DOHH2 (cell line): ENCODE measurements at regions not wholly inside any gene's neighbourhood (a gene's known extent, or its start where the extent isn't known, plus 50 kb on each side); places are given as distances from the start of the nearest gene placed in this dataset.

Experiments used
- H3F3A ChIP-seq: fragments of 200-600 bp; sonication (generic), shearing (Covaris generic); 2 replicates; pipeline ENCODE4 v1.6.0; 2016; ENCODE audit warnings: antibody characterized with exemption, mild to moderate bottlenecking; ENCODE audit not compliant: control insufficient read depth, insufficient read depth
- H3K27ac ChIP-seq: fragments of 200-600 bp; sonication (generic); 2 replicates; pipeline ENCODE4 v1.5.1; 2014; ENCODE audit warnings: low read depth, mild to moderate bottlenecking, low read length, moderate library complexity
- H3K27me3 ChIP-seq: fragments of 200-600 bp; sonication (generic); 2 replicates; pipeline ENCODE4 v1.6.1; 2014; ENCODE audit warnings: mild to moderate bottlenecking, low read length, mixed read lengths; ENCODE audit not compliant: control insufficient read depth
- H3K36me3 ChIP-seq: fragments of 200-600 bp; sonication (generic); 2 replicates; pipeline ENCODE4 v1.6.1; 2014; ENCODE audit warnings: mild to moderate bottlenecking, low read length, moderate library complexity, mixed read lengths; ENCODE audit not compliant: control insufficient read depth
- H3K4me1 ChIP-seq: fragments of 200-600 bp; sonication (generic); 2 replicates; pipeline ENCODE4 v1.6.1; 2014; ENCODE audit warnings: mild to moderate bottlenecking, low read length, mixed read lengths; ENCODE audit not compliant: control insufficient read depth
- H3K4me2 ChIP-seq: fragments of 200-600 bp; sonication (generic); 2 replicates; pipeline ENCODE4 v1.6.0; 2014; ENCODE audit warnings: mild to moderate bottlenecking, low read length, moderate library complexity
- H3K4me3 ChIP-seq: fragments of 200-600 bp; sonication (generic); 2 replicates; pipeline ENCODE4 v1.5.1; 2014; ENCODE audit warnings: mild to moderate bottlenecking, low read length, mixed read lengths
- H3K79me2 ChIP-seq: fragments of 200-600 bp; sonication (generic); 2 replicates; pipeline ENCODE4 v1.6.1; 2014; ENCODE audit warnings: mild to moderate bottlenecking, low read length, mixed read lengths; ENCODE audit not compliant: control insufficient read depth
- H3K9me2 ChIP-seq: fragments of 200-600 bp; sonication (generic); replicated peaks from 2 replicates; pipeline ENCODE4 v1.6.1; 2014; ENCODE audit warnings: mild to moderate bottlenecking, low read length, mixed read lengths; ENCODE audit not compliant: control insufficient read depth
- H3K9me3 ChIP-seq: fragments of 200-600 bp; sonication (generic); 2 replicates; pipeline ENCODE4 v1.6.1; 2014; ENCODE audit warnings: antibody characterized with exemption, low read length, mixed read lengths; ENCODE audit not compliant: control insufficient read depth, insufficient read depth
- H4K20me1 ChIP-seq: fragments of 200-600 bp; sonication (generic); 2 replicates; pipeline ENCODE4 v1.6.0; 2014; ENCODE audit warnings: low read depth, mild to moderate bottlenecking, antibody characterized with exemption, low read length, moderate library complexity; ENCODE audit not compliant: control insufficient read depth, insufficient read depth
- EZH2phosphoT487 ChIP-seq: fragments of 200-600 bp; sonication (generic); IDR thresholded peaks from 2 replicates; pipeline ENCODE4 v1.6.1; 2017; ENCODE audit warnings: borderline replicate concordance, mild to moderate bottlenecking, antibody characterized with exemption, low read length, moderate library complexity, mixed read lengths
- TF ChIP-seq, protein P1 (sequence below): fragments of 200-600 bp; sonication (generic); IDR thresholded peaks from one replicate; pipeline ENCODE4 v1.5.1; 2014; ENCODE audit warnings: antibody characterized with exemption, mild to moderate bottlenecking, low read depth, low read length; ENCODE audit not compliant: poor library complexity, severe bottlenecking

DNA sequence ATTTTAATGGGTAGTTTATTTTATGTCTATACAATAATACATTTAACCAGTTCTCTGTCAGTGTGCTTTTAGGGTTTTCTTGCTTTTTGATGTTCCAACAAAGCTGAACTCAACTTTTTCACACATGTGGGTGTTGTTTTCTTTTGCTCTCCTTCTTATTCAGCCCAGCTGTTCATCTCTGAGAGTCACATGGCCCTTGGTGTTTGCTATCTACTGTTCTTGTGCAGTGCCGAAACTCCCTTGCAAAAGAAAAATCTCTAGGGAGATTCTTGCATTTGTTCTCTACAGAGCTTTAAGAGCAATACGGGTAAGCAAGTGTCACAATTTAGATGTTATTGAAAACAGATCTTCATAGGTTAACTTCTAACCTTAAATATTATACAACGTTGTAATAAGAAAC lies 281.1 kb upstream of the CXADR start:
- Histone ChIP-seq H3K4me2 (no peak overlapping the region), H3K27me3 (no peaks in the 10 kb centered on the region), H3K4me1 (no peaks in the 10 kb centered on the region), H3K36me3 (no peaks in the 10 kb centered on the region), H4K20me1 (no peaks in the 10 kb centered on the region), H3K4me3 (no peak overlapping the region), H3K27ac (no peak overlapping the region), H3K9me3 (no peaks in the 10 kb centered on the region), H3K9me2 (no peaks in the 10 kb centered on the region), H3F3A (no peaks in the 10 kb centered on the region), H3K79me2 (no peaks in the 10 kb centered on the region)
- TF ChIP-seq, protein P1, sequence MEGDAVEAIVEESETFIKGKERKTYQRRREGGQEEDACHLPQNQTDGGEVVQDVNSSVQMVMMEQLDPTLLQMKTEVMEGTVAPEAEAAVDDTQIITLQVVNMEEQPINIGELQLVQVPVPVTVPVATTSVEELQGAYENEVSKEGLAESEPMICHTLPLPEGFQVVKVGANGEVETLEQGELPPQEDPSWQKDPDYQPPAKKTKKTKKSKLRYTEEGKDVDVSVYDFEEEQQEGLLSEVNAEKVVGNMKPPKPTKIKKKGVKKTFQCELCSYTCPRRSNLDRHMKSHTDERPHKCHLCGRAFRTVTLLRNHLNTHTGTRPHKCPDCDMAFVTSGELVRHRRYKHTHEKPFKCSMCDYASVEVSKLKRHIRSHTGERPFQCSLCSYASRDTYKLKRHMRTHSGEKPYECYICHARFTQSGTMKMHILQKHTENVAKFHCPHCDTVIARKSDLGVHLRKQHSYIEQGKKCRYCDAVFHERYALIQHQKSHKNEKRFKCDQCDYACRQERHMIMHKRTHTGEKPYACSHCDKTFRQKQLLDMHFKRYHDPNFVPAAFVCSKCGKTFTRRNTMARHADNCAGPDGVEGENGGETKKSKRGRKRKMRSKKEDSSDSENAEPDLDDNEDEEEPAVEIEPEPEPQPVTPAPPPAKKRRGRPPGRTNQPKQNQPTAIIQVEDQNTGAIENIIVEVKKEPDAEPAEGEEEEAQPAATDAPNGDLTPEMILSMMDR = no peak
- TF ChIP-seq EZH2phosphoT487 = no peak

DNA sequence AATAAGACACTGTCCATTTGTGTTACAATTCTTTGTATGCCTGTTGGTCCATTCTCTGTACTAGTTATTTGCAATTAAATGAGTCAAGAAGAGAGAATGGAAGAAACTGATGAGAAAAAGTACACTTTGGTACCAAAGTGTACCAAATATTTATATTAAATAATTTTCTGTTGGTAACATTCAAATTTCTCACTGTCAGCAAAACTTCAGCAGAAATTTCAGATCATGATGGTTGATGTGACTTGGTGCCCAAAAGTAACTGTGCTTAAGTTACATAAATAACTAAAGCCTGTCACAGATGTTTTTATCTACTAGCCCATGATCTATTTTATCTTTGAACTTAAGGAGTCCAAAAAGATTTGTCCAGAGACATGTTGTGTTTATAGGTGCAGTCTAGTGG lies 274.4 kb upstream of the CXADR start:
- no peaks in the 10 kb centered on the region for H4K20me1 ChIP-seq
- H3K36me3 ChIP-seq = no peaks in the 10 kb centered on the region
- no peaks in the 10 kb centered on the region for H3K9me3 ChIP-seq
- H3K79me2 ChIP-seq = no peaks in the 10 kb centered on the region
- no peak for TF ChIP-seq EZH2phosphoT487
- TF ChIP-seq, protein P1 = no peak
- H3K4me3 ChIP-seq = no peak overlapping the region
- no peaks in the 10 kb centered on the region for H3F3A ChIP-seq
- H3K27ac ChIP-seq = no peak overlapping the region
- H3K9me2 ChIP-seq = no peaks in the 10 kb centered on the region
- no peaks in the 10 kb centered on the region for H3K4me1 ChIP-seq
- no peak overlapping the region for H3K4me2 ChIP-seq
- no peaks in the 10 kb centered on the region for H3K27me3 ChIP-seq

- H3K4me1 ChIP-seq = no peaks in the 10 kb centered on the region
- H3K27ac ChIP-seq = no peak overlapping the region
- no peaks in the 10 kb centered on the region for H3K27me3 ChIP-seq
- no peak overlapping the region for H3K4me2 ChIP-seq
- no peak overlapping the region for H3K4me3 ChIP-seq
- no peaks in the 10 kb centered on the region for H3F3A ChIP-seq
- H3K36me3 ChIP-seq = no peaks in the 10 kb centered on the region
- TF ChIP-seq EZH2phosphoT487 = no peak
- TF ChIP-seq, protein P1 = no peak
- H4K20me1 ChIP-seq = no peaks in the 10 kb centered on the region
- H3K9me2 ChIP-seq = no peaks in the 10 kb centered on the region
- H3K79me2 ChIP-seq = no peaks in the 10 kb centered on the region
- H3K9me3 ChIP-seq = no peaks in the 10 kb centered on the region
Observed at GRCh38 chr21:17250778-17251241, 262.0 kb upstream of the CXADR start.

GRCh38 chr21:17257784-17258183 lies 255.1 kb upstream of the CXADR start:
- Histone ChIP-seq H3F3A (no peaks in the 10 kb centered on the region), H3K27me3 (no peaks in the 10 kb centered on the region), H3K9me3 (no peaks in the 10 kb centered on the region), H3K36me3 (no peaks in the 10 kb centered on the region), H3K4me1 (no peaks in the 10 kb centered on the region), H4K20me1 (no peaks in the 10 kb centered on the region), H3K4me3 (no peak overlapping the region), H3K79me2 (no peaks in the 10 kb centered on the region), H3K27ac (no peak overlapping the region), H3K4me2 (no peak overlapping the region), H3K9me2 (no peaks in the 10 kb centered on the region)
- TF ChIP-seq EZH2phosphoT487 = no peak
- TF ChIP-seq, protein P1 = no peak
